HEK293 (cell line): ENCODE measurements at regions not wholly inside any gene's neighbourhood (a gene's known extent, or its start where the extent isn't known, plus 50 kb on each side); places are given as distances from the start of the nearest gene placed in this dataset.

Source experiments
- GFI1B ChIP-seq: fragments of 450-650 bp; formaldehyde crosslinking; IDR thresholded peaks from 2 replicates; pipeline ENCODE4 v1.5.1; 2016; ENCODE audit warnings: missing biosample characterization, missing genetic modification characterization
- HIC1 ChIP-seq: fragments of 450-650 bp; formaldehyde crosslinking; IDR thresholded peaks from 2 replicates; pipeline ENCODE4 v1.5.1; 2016; ENCODE audit warnings: missing biosample characterization, missing genetic modification characterization
- KLF9 ChIP-seq: fragments of 450-650 bp; formaldehyde crosslinking; IDR thresholded peaks from 2 replicates; pipeline ENCODE4 v1.5.1; 2016; ENCODE audit warnings: missing biosample characterization, missing genetic modification characterization, low read depth
- MZF1 ChIP-seq: fragments of 450-650 bp; formaldehyde crosslinking; IDR thresholded peaks from 2 replicates; pipeline ENCODE4 v1.5.1; 2017; ENCODE audit warnings: missing biosample characterization, missing genetic modification characterization, borderline replicate concordance
- SALL2 ChIP-seq: fragments of 450-650 bp; formaldehyde crosslinking; IDR thresholded peaks from 2 replicates; pipeline ENCODE4 v1.5.0; 2017; ENCODE audit warnings: missing biosample characterization, mild to moderate bottlenecking, missing genetic modification characterization, borderline replicate concordance
- SP2 ChIP-seq: fragments of 450-650 bp; formaldehyde crosslinking; IDR thresholded peaks from 2 replicates; pipeline ENCODE4 v1.5.1; 2016; ENCODE audit warnings: missing biosample characterization, missing genetic modification characterization
- TSHZ1 ChIP-seq: fragments of 450-650 bp; formaldehyde crosslinking; IDR thresholded peaks from 2 replicates; pipeline ENCODE4 v1.5.1; 2016; ENCODE audit warnings: missing biosample characterization, missing genetic modification characterization, borderline replicate concordance
- ZNF10 ChIP-seq: fragments of 450-650 bp; formaldehyde crosslinking; IDR thresholded peaks from 2 replicates; pipeline ENCODE4 v1.5.1; 2017; ENCODE audit warnings: missing biosample characterization, missing genetic modification characterization
- ZNF146 ChIP-seq: fragments of 450-650 bp; formaldehyde crosslinking; IDR thresholded peaks from 2 replicates; pipeline ENCODE4 v1.5.1; 2016; ENCODE audit warnings: missing biosample characterization, missing genetic modification characterization
- ZNF214 ChIP-seq: fragments of 450-650 bp; formaldehyde crosslinking; IDR thresholded peaks from 2 replicates; pipeline ENCODE4 v1.5.1; 2017; ENCODE audit warnings: missing biosample characterization, mild to moderate bottlenecking, missing genetic modification characterization, borderline replicate concordance
- ZNF23 ChIP-seq: fragments of 450-650 bp; formaldehyde crosslinking; IDR thresholded peaks from 2 replicates; pipeline ENCODE4 v1.5.1; 2016; ENCODE audit warnings: missing biosample characterization, missing genetic modification characterization, borderline replicate concordance
- ZNF239 ChIP-seq: fragments of 450-650 bp; formaldehyde crosslinking; IDR thresholded peaks from 2 replicates; pipeline ENCODE4 v1.5.1; 2016; ENCODE audit warnings: missing biosample characterization, missing genetic modification characterization
- ZNF26 ChIP-seq: fragments of 450-650 bp; formaldehyde crosslinking; IDR thresholded peaks from 2 replicates; pipeline ENCODE4 v1.5.1; 2016; ENCODE audit warnings: missing biosample characterization, missing genetic modification characterization
- ZNF423 ChIP-seq: fragments of 450-650 bp; formaldehyde crosslinking; IDR thresholded peaks from 2 replicates; pipeline ENCODE4 v1.5.1; 2016; ENCODE audit warnings: missing biosample characterization, missing genetic modification characterization
- ZNF473 ChIP-seq: fragments of 450-650 bp; formaldehyde crosslinking; IDR thresholded peaks from 2 replicates; pipeline ENCODE4 v1.5.1; 2017; ENCODE audit warnings: missing biosample characterization, missing genetic modification characterization
- ZNF48 ChIP-seq: fragments of 450-650 bp; formaldehyde crosslinking; IDR thresholded peaks from 2 replicates; pipeline ENCODE4 v1.5.1; 2016; ENCODE audit warnings: missing biosample characterization, missing genetic modification characterization
- ZNF558 ChIP-seq: fragments of 450-650 bp; formaldehyde crosslinking; IDR thresholded peaks from 2 replicates; pipeline ENCODE4 v1.5.1; 2016; ENCODE audit warnings: missing biosample characterization, missing genetic modification characterization
- ZNF561 ChIP-seq: fragments of 450-650 bp; IDR thresholded peaks from 2 replicates; pipeline ENCODE4 v1.5.1; 2018; ENCODE audit warnings: missing biosample characterization, missing genetic modification characterization, borderline replicate concordance
- ZNF629 ChIP-seq: fragments of 450-650 bp; formaldehyde crosslinking; IDR thresholded peaks from 2 replicates; pipeline ENCODE4 v1.5.1; 2017; ENCODE audit warnings: missing biosample characterization, missing genetic modification characterization
- ZNF658 ChIP-seq: fragments of 450-650 bp; formaldehyde crosslinking; IDR thresholded peaks from 2 replicates; pipeline ENCODE4; 2016; ENCODE audit warnings: missing biosample characterization, missing genetic modification characterization
- ZNF677 ChIP-seq: fragments of 450-650 bp; IDR thresholded peaks from 2 replicates; pipeline ENCODE4 v1.5.0; 2018; ENCODE audit warnings: missing biosample characterization, mild to moderate bottlenecking, missing genetic modification characterization, moderate library complexity
- ZNF768 ChIP-seq: fragments of 450-650 bp; formaldehyde crosslinking; IDR thresholded peaks from 2 replicates; pipeline ENCODE4 v1.5.1; 2018; ENCODE audit warnings: missing biosample characterization, mild to moderate bottlenecking, missing genetic modification characterization
- ZNF785 ChIP-seq: fragments of 450-650 bp; formaldehyde crosslinking; IDR thresholded peaks from 2 replicates; pipeline ENCODE4 v1.5.1; 2016; ENCODE audit warnings: missing biosample characterization, missing genetic modification characterization
- ZNF843 ChIP-seq: fragments of 450-650 bp; formaldehyde crosslinking; IDR thresholded peaks from 2 replicates; pipeline ENCODE4 v1.5.1; 2016; ENCODE audit warnings: missing biosample characterization, missing genetic modification characterization
- ZSCAN30 ChIP-seq: fragments of 450-650 bp; IDR thresholded peaks from 2 replicates; pipeline ENCODE4 v1.5.1; 2018; ENCODE audit warnings: missing biosample characterization, mild to moderate bottlenecking, missing genetic modification characterization, moderate library complexity
- TF ChIP-seq, protein P1 (sequence below): fragments of 450-650 bp; formaldehyde crosslinking; IDR thresholded peaks from 2 replicates; pipeline ENCODE4 v1.5.1; 2016; ENCODE audit warnings: missing biosample characterization, missing genetic modification characterization
- TF ChIP-seq, protein P2 (sequence below): fragments of 450-650 bp; formaldehyde crosslinking; optimal IDR thresholded peaks from 2 replicates; pipeline ENCODE3; 2016; ENCODE audit warnings: missing biosample characterization, mild to moderate bottlenecking, missing genetic modification characterization
- TF ChIP-seq, protein P3 (sequence below): fragments of 450-650 bp; formaldehyde crosslinking; IDR thresholded peaks from 2 replicates; pipeline ENCODE4 v1.5.1; 2016; ENCODE audit warnings: missing biosample characterization, missing genetic modification characterization

DNA sequence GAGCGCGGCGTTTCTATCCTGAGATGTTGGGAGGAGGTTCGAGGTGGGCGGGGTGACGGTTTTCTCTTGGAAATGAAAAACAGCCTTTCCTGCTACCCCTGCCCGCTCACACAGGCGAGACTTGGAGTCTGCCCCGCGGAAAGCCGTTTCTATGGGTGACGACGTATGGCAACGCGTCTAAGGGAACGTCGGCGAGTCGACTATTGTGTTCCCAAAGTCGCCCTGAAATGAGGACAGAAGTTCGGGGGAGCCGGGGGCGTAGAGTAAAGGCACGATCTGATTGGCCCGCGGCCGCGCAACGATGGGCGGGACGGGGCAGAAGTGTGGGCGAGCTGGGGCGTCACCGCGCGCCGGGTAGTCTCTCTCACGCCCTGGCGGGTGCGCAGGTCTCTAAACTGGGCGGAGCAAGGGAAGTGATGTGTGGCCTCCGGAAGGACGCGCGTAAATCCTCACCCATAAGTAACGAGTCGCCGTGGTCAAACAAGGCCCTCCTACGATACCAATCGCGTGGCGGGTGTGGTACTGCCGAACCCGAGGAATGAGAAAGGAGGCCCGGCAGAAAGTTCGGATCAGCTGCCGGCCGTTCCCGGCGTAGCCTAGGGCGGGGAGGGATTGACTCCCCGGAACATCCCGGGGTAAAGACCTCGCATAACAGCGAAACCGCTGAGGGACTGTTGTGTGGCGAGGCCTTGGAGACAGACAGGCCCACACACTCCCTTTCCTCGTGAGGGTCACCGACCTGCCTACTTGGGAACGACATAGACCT, 89.6 kb downstream of the FAM161A start (continued):
- TF ChIP-seq ZNF473 (tag by site-specific recombination): no peak
- no peak for TF ChIP-seq ZNF768
- peak; percentile 93 for TF ChIP-seq ZNF629 (tag by site-specific recombination)
- TF ChIP-seq TSHZ1: no peak
- TF ChIP-seq ZNF26 (tag by site-specific recombination): no peak
- TF ChIP-seq ZSCAN30 (tag by site-specific recombination): peak; percentile 69; the same call in 1 of the 2 replicates
- 0 out of 2 replicates have a peak, but pooled peaks have one; percentile 24 for TF ChIP-seq ZNF561 (tag by site-specific recombination)
- TF ChIP-seq, protein P1, sequence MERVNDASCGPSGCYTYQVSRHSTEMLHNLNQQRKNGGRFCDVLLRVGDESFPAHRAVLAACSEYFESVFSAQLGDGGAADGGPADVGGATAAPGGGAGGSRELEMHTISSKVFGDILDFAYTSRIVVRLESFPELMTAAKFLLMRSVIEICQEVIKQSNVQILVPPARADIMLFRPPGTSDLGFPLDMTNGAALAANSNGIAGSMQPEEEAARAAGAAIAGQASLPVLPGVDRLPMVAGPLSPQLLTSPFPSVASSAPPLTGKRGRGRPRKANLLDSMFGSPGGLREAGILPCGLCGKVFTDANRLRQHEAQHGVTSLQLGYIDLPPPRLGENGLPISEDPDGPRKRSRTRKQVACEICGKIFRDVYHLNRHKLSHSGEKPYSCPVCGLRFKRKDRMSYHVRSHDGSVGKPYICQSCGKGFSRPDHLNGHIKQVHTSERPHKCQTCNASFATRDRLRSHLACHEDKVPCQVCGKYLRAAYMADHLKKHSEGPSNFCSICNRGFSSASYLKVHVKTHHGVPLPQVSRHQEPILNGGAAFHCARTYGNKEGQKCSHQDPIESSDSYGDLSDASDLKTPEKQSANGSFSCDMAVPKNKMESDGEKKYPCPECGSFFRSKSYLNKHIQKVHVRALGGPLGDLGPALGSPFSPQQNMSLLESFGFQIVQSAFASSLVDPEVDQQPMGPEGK (tag by site-specific recombination): peak; percentile 89
- TF ChIP-seq ZNF843 (tag by site-specific recombination): 0 out of 2 replicates have a peak, but pooled peaks have one; percentile 19
- peak; percentile 77 for TF ChIP-seq KLF9 (tag by site-specific recombination)
- TF ChIP-seq SP2: peak; percentile 93
- 0 out of 2 replicates have a peak, but pooled peaks have one; percentile 15 for TF ChIP-seq ZNF10 (tag by site-specific recombination)
- no peak for TF ChIP-seq ZNF677
- no peak for TF ChIP-seq ZNF23 (tag by site-specific recombination)
- peak; percentile 95 for TF ChIP-seq ZNF423 (tag by site-specific recombination)
- TF ChIP-seq, protein P2, sequence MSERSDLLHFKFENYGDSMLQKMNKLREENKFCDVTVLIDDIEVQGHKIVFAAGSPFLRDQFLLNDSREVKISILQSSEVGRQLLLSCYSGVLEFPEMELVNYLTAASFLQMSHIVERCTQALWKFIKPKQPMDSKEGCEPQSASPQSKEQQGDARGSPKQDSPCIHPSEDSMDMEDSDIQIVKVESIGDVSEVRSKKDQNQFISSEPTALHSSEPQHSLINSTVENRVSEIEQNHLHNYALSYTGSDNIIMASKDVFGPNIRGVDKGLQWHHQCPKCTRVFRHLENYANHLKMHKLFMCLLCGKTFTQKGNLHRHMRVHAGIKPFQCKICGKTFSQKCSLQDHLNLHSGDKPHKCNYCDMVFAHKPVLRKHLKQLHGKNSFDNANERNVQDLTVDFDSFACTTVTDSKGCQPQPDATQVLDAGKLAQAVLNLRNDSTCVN (tag by site-specific recombination): peak; percentile 85
- no peak for TF ChIP-seq ZNF785 (tag by site-specific recombination)
- no peak for TF ChIP-seq ZNF658 (tag by site-specific recombination)
- TF ChIP-seq ZNF214 (tag by site-specific recombination): no peak
- TF ChIP-seq ZNF48 (tag by site-specific recombination): no peak
- TF ChIP-seq HIC1 (tag by site-specific recombination): peak; percentile 87
- no peak for TF ChIP-seq SALL2 (tag by site-specific recombination)
- TF ChIP-seq, protein P3, sequence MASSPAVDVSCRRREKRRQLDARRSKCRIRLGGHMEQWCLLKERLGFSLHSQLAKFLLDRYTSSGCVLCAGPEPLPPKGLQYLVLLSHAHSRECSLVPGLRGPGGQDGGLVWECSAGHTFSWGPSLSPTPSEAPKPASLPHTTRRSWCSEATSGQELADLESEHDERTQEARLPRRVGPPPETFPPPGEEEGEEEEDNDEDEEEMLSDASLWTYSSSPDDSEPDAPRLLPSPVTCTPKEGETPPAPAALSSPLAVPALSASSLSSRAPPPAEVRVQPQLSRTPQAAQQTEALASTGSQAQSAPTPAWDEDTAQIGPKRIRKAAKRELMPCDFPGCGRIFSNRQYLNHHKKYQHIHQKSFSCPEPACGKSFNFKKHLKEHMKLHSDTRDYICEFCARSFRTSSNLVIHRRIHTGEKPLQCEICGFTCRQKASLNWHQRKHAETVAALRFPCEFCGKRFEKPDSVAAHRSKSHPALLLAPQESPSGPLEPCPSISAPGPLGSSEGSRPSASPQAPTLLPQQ: 0 out of 2 replicates have a peak, but pooled peaks have one; percentile 12
- TF ChIP-seq GFI1B (tag by site-specific recombination): no peak
- no peak for TF ChIP-seq ZNF146 (tag by site-specific recombination)
- no peak for TF ChIP-seq ZNF558 (tag by site-specific recombination)
- no peak for TF ChIP-seq MZF1 (tag by site-specific recombination)
- no peak for TF ChIP-seq ZNF239 (tag by site-specific recombination)
